HL-60 (cell line): ENCODE measurements at regions not wholly inside any gene's neighbourhood (a gene's known extent, or its start where the extent isn't known, plus 50 kb on each side); places are given as distances from the start of the nearest gene placed in this dataset.
"Not testable (repeated sequence)": the region's sequence is repeated elsewhere in the genome, so short reads cannot be mapped to it uniquely, and the experiment has no call there.

ENCODE experiments used
- DNase-seq, 2 experiments: peaks; one replicate each; pipeline ENCODE4 v3.0.0-alpha.2; 2010 to 2020; ENCODE audit warnings: low read depth in 1 of 2, low spot score in 1 of 2
- H3K27ac ChIP-seq: fragments of 250-450 bp; sonication (Bioruptor Pico); replicated peaks from 2 replicates; pipeline ENCODE4 v1.5.1; 2020; ENCODE audit warnings: mild to moderate bottlenecking, moderate library complexity
- H3K27me3 ChIP-seq: fragments of 250-450 bp; sonication (Bioruptor Pico); 2 replicates; pipeline ENCODE4 v1.5.1; 2021; ENCODE audit warnings: mild to moderate bottlenecking, moderate library complexity; ENCODE audit not compliant: insufficient read depth, poor library complexity, severe bottlenecking
- H3K4me3 ChIP-seq: replicated peaks from 2 replicates; pipeline ENCODE4 v1.5.1; 2011; ENCODE audit warnings: mild to moderate bottlenecking, control low read depth, low read length; ENCODE audit not compliant: insufficient read depth
- GABPA ChIP-seq: IDR thresholded peaks from 2 replicates; pipeline ENCODE4 v1.6.1; 2012; ENCODE audit warnings: low read depth
- POLR2AphosphoS5 ChIP-seq: IDR thresholded peaks from 2 replicates; pipeline ENCODE4 v1.6.1; 2012; ENCODE audit warnings: low read depth
- SPI1 ChIP-seq: IDR thresholded peaks from 2 replicates; pipeline ENCODE4 v1.6.1; 2012; ENCODE audit warnings: low read depth, mild to moderate bottlenecking, borderline replicate concordance
- TF ChIP-seq, protein P1 (sequence below): IDR thresholded peaks from 2 replicates; pipeline ENCODE4 v1.6.1; 2012; ENCODE audit warnings: low read depth; ENCODE audit not compliant: insufficient replicate concordance
- TF ChIP-seq, protein P2 (sequence below): IDR thresholded peaks from one replicate; pipeline ENCODE4 v1.5.1; 2011; ENCODE audit warnings: low read length, control low read depth, inconsistent platforms; ENCODE audit not compliant: insufficient read depth

DNA sequence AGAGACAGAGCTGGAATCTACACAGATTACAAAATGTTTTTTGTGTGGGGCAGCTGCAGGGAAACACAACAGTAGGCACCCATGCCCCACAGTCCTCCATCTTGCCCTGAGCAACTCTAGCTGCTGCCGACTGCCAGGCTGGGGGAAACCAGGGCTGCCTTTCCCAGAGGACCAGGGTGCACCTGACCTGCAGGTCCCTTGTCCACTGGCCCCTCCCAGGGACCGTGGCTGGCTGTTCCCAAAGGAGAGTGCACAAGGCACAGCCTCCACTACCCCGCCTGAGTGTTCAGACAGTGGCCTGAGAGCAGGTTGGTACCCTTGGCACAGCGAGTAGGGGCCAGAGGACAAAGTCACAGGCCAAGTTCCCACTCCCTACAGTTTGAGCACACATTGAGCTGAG is 181.8 kb downstream of the BARX2 start:
- DNase-seq: no peak
- H3K4me3 ChIP-seq: no peak overlapping the region
- no peak overlapping the region for H3K27ac ChIP-seq
- peaks cover 8% of the 10 kb centered on the region for H3K27me3 ChIP-seq
- TF ChIP-seq, protein P1, sequence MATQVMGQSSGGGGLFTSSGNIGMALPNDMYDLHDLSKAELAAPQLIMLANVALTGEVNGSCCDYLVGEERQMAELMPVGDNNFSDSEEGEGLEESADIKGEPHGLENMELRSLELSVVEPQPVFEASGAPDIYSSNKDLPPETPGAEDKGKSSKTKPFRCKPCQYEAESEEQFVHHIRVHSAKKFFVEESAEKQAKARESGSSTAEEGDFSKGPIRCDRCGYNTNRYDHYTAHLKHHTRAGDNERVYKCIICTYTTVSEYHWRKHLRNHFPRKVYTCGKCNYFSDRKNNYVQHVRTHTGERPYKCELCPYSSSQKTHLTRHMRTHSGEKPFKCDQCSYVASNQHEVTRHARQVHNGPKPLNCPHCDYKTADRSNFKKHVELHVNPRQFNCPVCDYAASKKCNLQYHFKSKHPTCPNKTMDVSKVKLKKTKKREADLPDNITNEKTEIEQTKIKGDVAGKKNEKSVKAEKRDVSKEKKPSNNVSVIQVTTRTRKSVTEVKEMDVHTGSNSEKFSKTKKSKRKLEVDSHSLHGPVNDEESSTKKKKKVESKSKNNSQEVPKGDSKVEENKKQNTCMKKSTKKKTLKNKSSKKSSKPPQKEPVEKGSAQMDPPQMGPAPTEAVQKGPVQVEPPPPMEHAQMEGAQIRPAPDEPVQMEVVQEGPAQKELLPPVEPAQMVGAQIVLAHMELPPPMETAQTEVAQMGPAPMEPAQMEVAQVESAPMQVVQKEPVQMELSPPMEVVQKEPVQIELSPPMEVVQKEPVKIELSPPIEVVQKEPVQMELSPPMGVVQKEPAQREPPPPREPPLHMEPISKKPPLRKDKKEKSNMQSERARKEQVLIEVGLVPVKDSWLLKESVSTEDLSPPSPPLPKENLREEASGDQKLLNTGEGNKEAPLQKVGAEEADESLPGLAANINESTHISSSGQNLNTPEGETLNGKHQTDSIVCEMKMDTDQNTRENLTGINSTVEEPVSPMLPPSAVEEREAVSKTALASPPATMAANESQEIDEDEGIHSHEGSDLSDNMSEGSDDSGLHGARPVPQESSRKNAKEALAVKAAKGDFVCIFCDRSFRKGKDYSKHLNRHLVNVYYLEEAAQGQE: no peak
- TF ChIP-seq POLR2AphosphoS5 (no peak), GABPA (no peak), SPI1 (no peak)
- TF ChIP-seq, protein P2, sequence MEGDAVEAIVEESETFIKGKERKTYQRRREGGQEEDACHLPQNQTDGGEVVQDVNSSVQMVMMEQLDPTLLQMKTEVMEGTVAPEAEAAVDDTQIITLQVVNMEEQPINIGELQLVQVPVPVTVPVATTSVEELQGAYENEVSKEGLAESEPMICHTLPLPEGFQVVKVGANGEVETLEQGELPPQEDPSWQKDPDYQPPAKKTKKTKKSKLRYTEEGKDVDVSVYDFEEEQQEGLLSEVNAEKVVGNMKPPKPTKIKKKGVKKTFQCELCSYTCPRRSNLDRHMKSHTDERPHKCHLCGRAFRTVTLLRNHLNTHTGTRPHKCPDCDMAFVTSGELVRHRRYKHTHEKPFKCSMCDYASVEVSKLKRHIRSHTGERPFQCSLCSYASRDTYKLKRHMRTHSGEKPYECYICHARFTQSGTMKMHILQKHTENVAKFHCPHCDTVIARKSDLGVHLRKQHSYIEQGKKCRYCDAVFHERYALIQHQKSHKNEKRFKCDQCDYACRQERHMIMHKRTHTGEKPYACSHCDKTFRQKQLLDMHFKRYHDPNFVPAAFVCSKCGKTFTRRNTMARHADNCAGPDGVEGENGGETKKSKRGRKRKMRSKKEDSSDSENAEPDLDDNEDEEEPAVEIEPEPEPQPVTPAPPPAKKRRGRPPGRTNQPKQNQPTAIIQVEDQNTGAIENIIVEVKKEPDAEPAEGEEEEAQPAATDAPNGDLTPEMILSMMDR: no peak

DNA sequence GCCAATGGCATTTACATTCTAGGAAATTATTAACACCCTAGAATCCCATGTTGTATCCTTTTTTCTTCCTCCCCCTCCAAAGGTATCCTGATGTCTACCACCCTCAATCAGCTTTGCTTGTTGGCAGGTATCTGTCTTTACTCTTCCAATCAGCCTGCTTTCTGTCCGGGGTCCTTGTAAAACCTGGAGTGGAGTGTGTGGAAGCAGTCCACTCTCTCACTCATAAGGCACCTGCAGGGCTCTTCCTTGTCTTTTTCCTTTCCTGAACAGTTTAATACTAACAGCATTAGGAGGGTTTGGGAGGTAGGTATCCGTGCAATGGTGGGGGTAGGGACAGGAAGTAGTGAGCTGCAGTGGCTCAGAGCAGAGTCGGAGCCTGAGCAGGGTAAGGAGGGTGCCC is 193.4 kb downstream of the BARX2 start:
- no peak for DNase-seq
- Histone ChIP-seq H3K4me3 (no peak overlapping the region), H3K27ac (no peak overlapping the region), H3K27me3 (peaks cover 3% of the 10 kb centered on the region)
- TF ChIP-seq, protein P2: no peak
- TF ChIP-seq, protein P1: no peak
- TF ChIP-seq SPI1: no peak
- no peak for TF ChIP-seq GABPA

DNA sequence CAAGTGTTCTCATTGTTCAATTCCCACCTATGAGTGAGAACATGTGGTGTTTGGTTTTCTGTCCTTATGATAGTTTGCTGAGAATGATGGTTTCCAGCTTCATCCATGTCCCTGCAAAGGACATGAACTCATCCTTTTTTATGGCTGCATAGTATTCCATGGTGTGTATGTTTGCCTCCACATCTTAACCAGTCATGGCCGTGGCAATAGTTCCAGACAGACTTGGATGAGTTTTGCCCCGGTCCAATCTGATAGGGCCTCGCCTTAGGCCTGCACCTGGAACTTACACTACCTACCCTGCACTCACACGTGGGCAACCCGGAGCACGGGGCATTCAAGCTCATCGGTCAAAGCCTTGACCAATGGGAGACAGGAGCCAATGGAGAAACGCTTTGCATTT is 197.0 kb downstream of the BARX2 start:
- H3K27me3 ChIP-seq, DNase-seq, H3K4me3 ChIP-seq, H3K27ac ChIP-seq: not testable (repeated sequence)

DNA sequence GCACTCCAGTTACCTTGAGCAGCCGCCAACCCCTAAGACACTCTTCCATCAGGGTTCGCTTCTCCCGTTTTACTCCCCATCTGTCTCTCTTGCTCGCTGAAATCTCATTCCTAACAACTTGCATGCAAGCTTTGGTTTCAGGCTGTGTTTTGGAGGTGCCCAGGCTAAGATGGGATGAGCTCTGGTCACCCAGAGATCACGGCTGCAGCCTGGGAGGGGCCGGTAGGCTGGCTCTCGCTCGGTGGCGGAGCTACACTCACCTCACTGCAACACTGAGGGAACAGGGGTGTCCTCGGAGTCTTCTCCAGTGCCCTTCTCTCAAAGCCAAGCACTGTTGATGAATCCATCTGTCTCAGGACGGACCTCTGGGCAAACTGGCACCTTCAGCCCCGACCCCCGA is 197.5 kb downstream of the BARX2 start:
- no peak overlapping the region for H3K27ac ChIP-seq
- no peak for DNase-seq
- H3K27me3 ChIP-seq: no peaks in the 10 kb centered on the region
- H3K4me3 ChIP-seq: no peak overlapping the region
- TF ChIP-seq, protein P2: no peak
- TF ChIP-seq POLR2AphosphoS5 (no peak), SPI1 (no peak), GABPA (no peak)
- TF ChIP-seq, protein P1: no peak
